H1 (cell line): ENCODE measurements at regions not wholly inside any gene's neighbourhood (a gene's known extent, or its start where the extent isn't known, plus 50 kb on each side); places are given as distances from the start of the nearest gene placed in this dataset.

Experiments used
- CTCF ChIA-PET: fragments of 300-600 bp; sonication (Branson Sonifier 250); formaldehyde crosslinking; loops from one replicate; lab custom pipeline; 2021; ENCODE audit not compliant: partially characterized antibody; lab: Charles Lee
- POLR2A ChIA-PET: fragments of 300-600 bp; sonication (Branson Sonifier 250); formaldehyde crosslinking; loops from one replicate; lab custom pipeline; 2021; ENCODE audit warnings: inconsistent platforms; ENCODE audit not compliant: partially characterized antibody; lab: Charles Lee
- DNase-seq, 2 experiments: peaks; one replicate each; pipeline versions ENCODE4 v3.0.0 to v3.0.0-alpha.2; 2010 to 2022; ENCODE audit warnings: low spot score in 2 of 2, low read depth in 1 of 2, mixed read lengths in 1 of 2
- FAIRE-seq: peaks from 2 replicates; lab custom pipeline; 2011; peaks lifted over from hg19 to GRCh38; lab: Jason Lieb, UNC
- H2AFZ ChIP-seq: 2 replicates; pipeline ENCODE4 v1.8.1; 2012; ENCODE audit warnings: low read length, inconsistent platforms
- H2AK5ac ChIP-seq: 2 replicates; pipeline ENCODE4 v1.6.1; 2013; ENCODE audit warnings: low read depth, low read length
- H2BK120ac ChIP-seq: replicated peaks from 2 replicates; pipeline ENCODE3; 2013; ENCODE audit warnings: low read depth, low read length, inconsistent platforms
- H2BK12ac ChIP-seq: 2 replicates; pipeline ENCODE4 v1.6.1; 2013; ENCODE audit warnings: low read depth, low read length
- H2BK15ac ChIP-seq: 2 replicates; pipeline ENCODE4 v1.6.1; 2013; ENCODE audit warnings: low read length
- H2BK20ac ChIP-seq: 2 replicates; pipeline ENCODE4 v1.6.1; 2013; ENCODE audit warnings: low read length
- H2BK5ac ChIP-seq: 2 replicates; pipeline ENCODE4 v1.6.1; 2013; ENCODE audit warnings: low read depth, low read length
- H3K14ac ChIP-seq: 2 replicates; pipeline ENCODE4 v1.6.1; 2013; ENCODE audit warnings: inconsistent platforms; ENCODE audit not compliant: insufficient read length
- H3K18ac ChIP-seq: 2 replicates; pipeline ENCODE4 v1.6.1; 2013; ENCODE audit warnings: low read length; ENCODE audit errors: extremely low read depth
- H3K23ac ChIP-seq: 2 replicates; pipeline ENCODE4 v1.6.1; 2013; ENCODE audit warnings: inconsistent platforms; ENCODE audit not compliant: insufficient read length
- H3K23me2 ChIP-seq: 2 replicates; pipeline ENCODE4 v1.6.1; 2013; ENCODE audit warnings: low read depth, low read length
- H3K27ac ChIP-seq: 2 replicates; pipeline ENCODE4 v1.6.1; 2011; ENCODE audit warnings: low read depth, low read length, inconsistent platforms
- H3K27me3 ChIP-seq, 4 experiments: replicated peaks in 1 of 4; 1 replicate in 1 of 4; 2 replicates in 3 of 4; pipeline versions ENCODE4 v1.6.1 to v1.8.1; 2011 to 2013; ENCODE audit warnings: low read length in 3 of 4, mild to moderate bottlenecking in 3 of 4, inconsistent platforms in 2 of 4, mixed read lengths in 2 of 4, moderate library complexity in 1 of 4; ENCODE audit not compliant: control insufficient read depth in 3 of 4, insufficient read depth in 3 of 4; ENCODE audit errors: extremely low read depth in 1 of 4
- H3K36me3 ChIP-seq, 4 experiments: 2 replicates each; pipeline versions ENCODE4 v1.6.1 to v1.8.1; 2011 to 2013; ENCODE audit warnings: mild to moderate bottlenecking in 4 of 4, low read length in 3 of 4, moderate library complexity in 2 of 4, control low read depth in 1 of 4, inconsistent platforms in 1 of 4; ENCODE audit not compliant: insufficient read depth in 4 of 4, control insufficient read depth in 2 of 4
- H3K4ac ChIP-seq: replicated peaks from 2 replicates; pipeline ENCODE3; 2013; ENCODE audit warnings: low read length, low read depth, mixed read lengths, inconsistent platforms; ENCODE audit not compliant: insufficient read length
- H3K4me1 ChIP-seq, 4 experiments: replicated peaks in 1 of 4; 1 replicate in 1 of 4; 2 replicates in 3 of 4; pipeline versions ENCODE4 v1.6.1 to v1.8.1; 2011 to 2013; ENCODE audit warnings: low read length in 3 of 4, inconsistent platforms in 2 of 4, mixed read lengths in 1 of 4; ENCODE audit not compliant: insufficient read depth in 4 of 4, control insufficient read depth in 3 of 4
- H3K4me2 ChIP-seq, 2 experiments: 2 replicates each; pipeline versions ENCODE4 v1.6.1 to v1.8.1; 2011 to 2013; ENCODE audit warnings: low read depth in 2 of 2, low read length in 2 of 2, control low read depth in 1 of 2, inconsistent platforms in 1 of 2, mild to moderate bottlenecking in 1 of 2; ENCODE audit not compliant: insufficient read depth in 1 of 2
- H3K4me3 ChIP-seq, 4 experiments: fragments of 200-600, 300-600 bp in 1 of 4; sonication (generic), shearing (Covaris generic), sonication (Bioruptor Twin) in 1 of 4; 2 replicates each; pipeline versions ENCODE4 v1.5.1 to v1.8.1; 2011 to 2016; ENCODE audit warnings: low read length in 4 of 4, low read depth in 3 of 4, control low read depth in 2 of 4, inconsistent platforms in 2 of 4, mild to moderate bottlenecking in 2 of 4, mixed read lengths in 1 of 4, moderate library complexity in 1 of 4; ENCODE audit not compliant: insufficient read depth in 2 of 4; ENCODE audit errors: extremely low read depth in 1 of 4
- H3K56ac ChIP-seq: replicated peaks from 2 replicates; pipeline ENCODE3; 2013; ENCODE audit warnings: low read depth, mild to moderate bottlenecking, mixed read lengths, low read length, inconsistent platforms; ENCODE audit not compliant: insufficient read length
- H3K79me1 ChIP-seq: 2 replicates; pipeline ENCODE4 v1.6.1; 2013; ENCODE audit warnings: low read depth, low read length, control low read depth
- H3K79me2 ChIP-seq, 2 experiments: 2 replicates each; pipeline versions ENCODE4 v1.6.1 to v1.8.1; 2012 to 2013; ENCODE audit warnings: low read length in 2 of 2, mild to moderate bottlenecking in 2 of 2, inconsistent platforms in 1 of 2; ENCODE audit not compliant: insufficient read depth in 2 of 2, control insufficient read depth in 1 of 2
- H3K9ac ChIP-seq, 4 experiments: replicated peaks in 1 of 4; 1 replicate in 1 of 4; 2 replicates in 3 of 4; pipeline versions ENCODE4 v1.6.1 to v1.8.1; 2011 to 2013; ENCODE audit warnings: low read depth in 3 of 4, low read length in 3 of 4, control low read depth in 2 of 4, mild to moderate bottlenecking in 2 of 4, moderate library complexity in 2 of 4, inconsistent platforms in 1 of 4; ENCODE audit errors: extremely low read depth in 1 of 4
- H3K9me3 ChIP-seq, 2 experiments: 2 replicates each; pipeline versions ENCODE4 v1.6.1 to v1.8.1; 2012 to 2013; ENCODE audit warnings: mild to moderate bottlenecking in 2 of 2, moderate library complexity in 2 of 2, control low read depth in 1 of 2, inconsistent platforms in 1 of 2, low read depth in 1 of 2, low read length in 1 of 2, mixed read lengths in 1 of 2; ENCODE audit not compliant: insufficient read depth in 2 of 2
- H4K20me1 ChIP-seq, 2 experiments: replicated peaks in 1 of 2; 2 replicates each; pipeline versions ENCODE3 to v1.8.1; 2011 to 2013; ENCODE audit warnings: inconsistent platforms in 2 of 2, low read length in 2 of 2, mild to moderate bottlenecking in 1 of 2; ENCODE audit not compliant: insufficient read depth in 2 of 2, control insufficient read depth in 1 of 2
- H4K5ac ChIP-seq: 2 replicates; pipeline ENCODE4 v1.6.1; 2013; ENCODE audit warnings: low read length, low read depth, mixed read lengths, inconsistent platforms; ENCODE audit not compliant: insufficient read length
- H4K8ac ChIP-seq: 2 replicates; pipeline ENCODE4 v1.8.0; 2013; ENCODE audit warnings: mild to moderate bottlenecking, moderate library complexity, low read length, inconsistent platforms; ENCODE audit not compliant: insufficient read depth; ENCODE audit errors: extremely low read depth
- H4K91ac ChIP-seq: replicated peaks from 2 replicates; pipeline ENCODE3; 2013; ENCODE audit warnings: low read length, mixed read lengths, inconsistent platforms; ENCODE audit not compliant: insufficient read length
- BACH1 ChIP-seq: IDR thresholded peaks from 2 replicates; pipeline ENCODE4 v1.6.1; 2012; ENCODE audit warnings: low read length, improper control_type of control experiment
- BRCA1 ChIP-seq: IDR thresholded peaks from 2 replicates; pipeline ENCODE4 v1.6.1; 2012; ENCODE audit warnings: low read depth, low read length, improper control_type of control experiment
- CHD1 ChIP-seq: IDR thresholded peaks from 2 replicates; pipeline ENCODE4 v1.6.1; 2012; ENCODE audit warnings: low read depth, low read length, improper control_type of control experiment
- E2F6 ChIP-seq: IDR thresholded peaks from 2 replicates; pipeline ENCODE4 v1.6.1; 2012; ENCODE audit warnings: inconsistent platforms
- EZH2 ChIP-seq: fragments of 200-600 bp; sonication (generic); IDR thresholded peaks from 2 replicates; pipeline ENCODE4 v1.7.1; 2012; ENCODE audit warnings: low read depth, mild to moderate bottlenecking, moderate library complexity, low read length, inconsistent platforms; ENCODE audit not compliant: severe bottlenecking
- GABPA ChIP-seq: IDR thresholded peaks from 2 replicates; pipeline ENCODE4 v1.6.1; 2011; ENCODE audit warnings: mild to moderate bottlenecking, low read length, moderate library complexity, borderline replicate concordance; ENCODE audit not compliant: insufficient read depth
- KDM5A ChIP-seq: fragments of 200-600 bp; IDR thresholded peaks from 2 replicates; pipeline ENCODE4 v1.7.1; 2012; ENCODE audit warnings: mild to moderate bottlenecking, low read length, inconsistent platforms, mixed read lengths
- RNF2 ChIP-seq: fragments of 200-900, 300-1000 bp; sonication (generic); IDR thresholded peaks from 2 replicates; pipeline ENCODE4 v1.7.1; 2016; ENCODE audit warnings: borderline replicate concordance, low read depth, mild to moderate bottlenecking, antibody characterized with exemption, low read length; ENCODE audit not compliant: poor library complexity, severe bottlenecking; ENCODE audit errors: missing control alignments
- TEAD4 ChIP-seq: IDR thresholded peaks from 2 replicates; pipeline ENCODE4 v1.6.1; 2012; ENCODE audit warnings: low read depth, low read length, inconsistent platforms, mixed read lengths
- WGBS, 2 experiments: shearing (Covaris generic) in 1 of 2; methylation state at CpG; one replicate each; pipeline versions ENCODE4 v1.1.6 to v1.1.7; 2013 to 2015; ENCODE audit warnings: low lambda C conversion rate in 2 of 2, mixed read lengths in 2 of 2, inconsistent platforms in 1 of 2, low coverage in 1 of 2, missing lambda C conversion rate in 1 of 2; ENCODE audit not compliant: insufficient replicate concordance in 2 of 2, insufficient coverage in 1 of 2, insufficient read length in 1 of 2; ENCODE audit errors: extremely low coverage in 1 of 2, missing lambda C conversion rate in 1 of 2; 5-methylcytosine and 5-hydroxymethylcytosine counted together
- TF ChIP-seq, protein P1 (sequence below): IDR thresholded peaks from 2 replicates; pipeline ENCODE4 v1.6.1; 2011; ENCODE audit warnings: low read length, improper control_type of control experiment

DNA sequence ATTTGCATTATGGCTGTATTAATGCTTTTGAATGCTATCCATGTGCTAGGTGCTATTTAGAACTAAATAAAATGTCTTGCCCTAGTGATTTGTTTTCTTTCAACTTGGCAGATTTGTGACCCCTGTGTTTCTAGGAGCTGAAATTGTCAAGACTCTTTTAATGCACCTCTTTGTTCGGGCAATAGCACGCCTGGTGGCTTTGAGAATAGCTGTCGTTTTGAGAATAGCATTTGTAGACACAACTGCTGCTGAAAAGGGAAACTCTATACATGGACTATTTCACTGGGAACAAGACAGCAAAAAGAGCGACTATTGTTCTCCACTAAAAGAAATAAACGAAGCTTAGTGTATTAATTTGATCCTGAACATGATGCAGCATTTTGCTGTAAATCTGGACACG is 352.1 kb upstream of the ZNF521 start:
- no peak overlapping the region for H2AFZ ChIP-seq
- H3K4ac ChIP-seq = no peak overlapping the region
- FAIRE-seq = no peak
- no peak overlapping the region for H2AK5ac ChIP-seq
- no peak overlapping the region for H2BK20ac ChIP-seq
- H3K9me3 ChIP-seq = no peaks in the 10 kb centered on the region
- H3K9ac ChIP-seq = no peak overlapping the region
- DNase-seq = no peak
- H3K79me2 ChIP-seq = no peaks in the 10 kb centered on the region
- H4K8ac ChIP-seq = no peak overlapping the region
- H2BK120ac ChIP-seq = no peak overlapping the region
- no peak overlapping the region for H3K56ac ChIP-seq
- ChIA-PET CTCF (interaction anchor here (0.5 to 1.6 kb wide), 4 partner anchors 19 to 114 kb away, joined by 3 to 5 read pairs (median 3); no protein-coding TSS in a partner anchor), POLR2A (interaction anchor here (1.0 kb wide), 1 partner anchor 25 kb away, joined by 3 read pairs; no protein-coding TSS in a partner anchor)
- no peak overlapping the region for H2BK12ac ChIP-seq
- no peak overlapping the region for H4K91ac ChIP-seq
- H3K27ac ChIP-seq = no peak overlapping the region
- WGBS, 2 experiments = 91% methylated on average over 6 of the region's 6 CpGs; no CpG with 5 or more reads in 1 of the 2 experiments
- H3K36me3 ChIP-seq = no peaks in the 10 kb centered on the region
- no peak overlapping the region for H4K5ac ChIP-seq
- H2BK5ac ChIP-seq = no peak overlapping the region
- no peak overlapping the region for H3K4me3 ChIP-seq
- H3K23ac ChIP-seq = no peak overlapping the region
- H3K14ac ChIP-seq = no peak overlapping the region
- H3K79me1 ChIP-seq = no peaks in the 10 kb centered on the region
- H2BK15ac ChIP-seq = no peak overlapping the region
- peaks cover 2% of the 10 kb centered on the region; the same call in 1 of the 2 replicates for H3K23me2 ChIP-seq
- no peaks in the 10 kb centered on the region for H4K20me1 ChIP-seq
- no peaks in the 10 kb centered on the region for H3K27me3 ChIP-seq
- H3K4me1 ChIP-seq = no peaks in the 10 kb centered on the region
- no peak overlapping the region for H3K18ac ChIP-seq
- no peak overlapping the region for H3K4me2 ChIP-seq
- TF ChIP-seq E2F6 = no peak
- no peak for TF ChIP-seq TEAD4
- TF ChIP-seq, protein P1, sequence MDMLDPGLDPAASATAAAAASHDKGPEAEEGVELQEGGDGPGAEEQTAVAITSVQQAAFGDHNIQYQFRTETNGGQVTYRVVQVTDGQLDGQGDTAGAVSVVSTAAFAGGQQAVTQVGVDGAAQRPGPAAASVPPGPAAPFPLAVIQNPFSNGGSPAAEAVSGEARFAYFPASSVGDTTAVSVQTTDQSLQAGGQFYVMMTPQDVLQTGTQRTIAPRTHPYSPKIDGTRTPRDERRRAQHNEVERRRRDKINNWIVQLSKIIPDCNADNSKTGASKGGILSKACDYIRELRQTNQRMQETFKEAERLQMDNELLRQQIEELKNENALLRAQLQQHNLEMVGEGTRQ = no peak
- no peak for TF ChIP-seq RNF2
- TF ChIP-seq GABPA = no peak
- no peak for TF ChIP-seq EZH2
- no peak for TF ChIP-seq CHD1
- TF ChIP-seq BACH1 = no peak
- TF ChIP-seq BRCA1 = no peak
- no peak for TF ChIP-seq KDM5A
